GM18517 (cell line): ENCODE measurements at regions not wholly inside any gene's neighbourhood (a gene's known extent, or its start where the extent isn't known, plus 50 kb on each side); places are given as distances from the start of the nearest gene placed in this dataset.
A peak's percentile ranks its signal among the peaks of the same experiment; 100 is the strongest.

Source experiments
- ATAC-seq: cut with Tn5 transposase; IDR thresholded peaks from one replicate; pipeline ENCODE4 v1.9.1; 2021; ENCODE audit warnings: mild to moderate bottlenecking, moderate library complexity; ENCODE audit not compliant: unreplicated experiment

DNA sequence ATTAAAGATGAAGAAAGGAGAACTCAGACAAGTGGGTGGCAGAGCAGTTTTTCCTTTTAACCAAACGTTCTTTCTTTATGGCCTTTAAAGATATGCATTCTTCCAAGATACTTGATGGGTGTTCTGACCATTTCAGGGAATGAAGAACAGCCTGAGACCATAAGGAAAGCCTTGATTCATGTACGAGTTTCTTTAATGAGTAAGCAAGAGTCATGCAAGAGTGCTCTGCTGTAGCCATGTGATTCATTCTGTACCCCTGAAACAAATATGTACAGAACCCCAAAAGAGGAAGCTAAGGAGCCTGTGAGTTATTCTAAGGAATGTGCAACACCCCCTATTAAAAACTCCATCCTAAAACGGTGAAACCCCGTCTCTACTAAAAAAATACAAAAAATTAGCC, 372.8 kb downstream of the MTX2 start:
- no peak for ATAC-seq

DNA sequence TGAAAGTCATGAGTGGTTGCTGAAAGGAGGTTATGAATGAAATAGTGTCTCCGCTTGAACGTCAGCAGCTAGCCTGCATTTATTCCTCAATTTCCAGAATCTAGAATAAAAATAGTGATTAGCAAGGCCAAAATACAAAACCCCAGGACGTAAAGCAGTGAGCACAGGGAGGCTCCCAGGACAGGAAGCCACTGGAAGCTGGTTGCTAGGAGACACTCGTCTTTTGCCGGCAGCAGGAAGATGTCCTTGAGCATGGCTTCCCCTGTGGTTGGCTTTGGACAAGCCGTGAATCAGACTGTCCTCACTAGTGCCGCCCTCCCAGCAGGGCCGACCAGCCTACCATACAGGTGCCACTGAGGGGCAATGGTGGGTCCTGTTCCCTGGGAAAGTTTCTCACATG, 374.4 kb downstream of the MTX2 start:
- ATAC-seq, result no peak

DNA sequence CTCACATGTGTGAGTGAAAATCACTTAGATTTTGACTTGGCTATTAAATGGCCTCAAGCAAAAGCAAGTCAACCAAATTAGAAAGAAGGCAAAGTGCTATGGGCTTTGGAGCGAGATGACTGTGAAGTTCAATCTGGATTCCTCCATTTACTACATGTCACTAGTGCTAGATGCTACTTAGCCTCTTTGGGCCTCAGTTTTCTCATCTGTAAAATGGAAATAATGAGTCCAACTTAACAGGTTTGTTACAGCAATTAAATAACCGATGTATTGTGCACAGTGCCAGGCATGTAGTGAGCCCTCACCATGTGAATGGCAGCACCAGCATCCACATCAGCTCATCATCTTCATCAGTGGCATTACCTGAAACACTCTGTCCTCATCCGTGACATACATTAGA, 376.3 kb downstream of the MTX2 start:
- no peak for ATAC-seq

DNA sequence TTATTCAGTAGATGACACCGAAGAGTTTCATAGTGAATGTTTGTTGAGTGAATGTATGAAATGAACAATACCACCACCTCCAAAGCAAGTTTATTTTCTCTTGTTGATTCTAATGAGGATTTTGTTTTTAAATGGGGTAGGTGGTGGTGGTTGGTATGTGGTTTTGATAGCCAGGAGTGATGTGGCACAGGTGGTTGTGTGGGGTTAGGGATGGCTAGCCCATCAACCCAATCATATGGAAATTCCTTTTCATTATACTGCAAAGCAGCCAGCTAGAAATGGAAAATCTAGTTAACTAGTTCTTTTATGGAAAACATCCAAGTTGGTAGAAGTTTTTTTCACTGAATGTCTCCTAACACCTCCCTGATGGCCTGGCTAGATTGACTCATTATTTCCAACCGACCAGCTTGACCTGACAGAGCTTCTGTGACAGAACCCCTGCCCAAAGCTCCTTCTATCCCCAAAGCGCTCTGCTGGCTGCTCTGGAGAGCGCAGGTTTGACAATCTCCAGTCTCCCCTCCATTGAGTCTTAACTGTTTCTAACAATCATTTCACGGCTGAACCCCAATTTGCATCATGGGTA, 376.9 kb downstream of the MTX2 start:
- ATAC-seq, result no peak

DNA sequence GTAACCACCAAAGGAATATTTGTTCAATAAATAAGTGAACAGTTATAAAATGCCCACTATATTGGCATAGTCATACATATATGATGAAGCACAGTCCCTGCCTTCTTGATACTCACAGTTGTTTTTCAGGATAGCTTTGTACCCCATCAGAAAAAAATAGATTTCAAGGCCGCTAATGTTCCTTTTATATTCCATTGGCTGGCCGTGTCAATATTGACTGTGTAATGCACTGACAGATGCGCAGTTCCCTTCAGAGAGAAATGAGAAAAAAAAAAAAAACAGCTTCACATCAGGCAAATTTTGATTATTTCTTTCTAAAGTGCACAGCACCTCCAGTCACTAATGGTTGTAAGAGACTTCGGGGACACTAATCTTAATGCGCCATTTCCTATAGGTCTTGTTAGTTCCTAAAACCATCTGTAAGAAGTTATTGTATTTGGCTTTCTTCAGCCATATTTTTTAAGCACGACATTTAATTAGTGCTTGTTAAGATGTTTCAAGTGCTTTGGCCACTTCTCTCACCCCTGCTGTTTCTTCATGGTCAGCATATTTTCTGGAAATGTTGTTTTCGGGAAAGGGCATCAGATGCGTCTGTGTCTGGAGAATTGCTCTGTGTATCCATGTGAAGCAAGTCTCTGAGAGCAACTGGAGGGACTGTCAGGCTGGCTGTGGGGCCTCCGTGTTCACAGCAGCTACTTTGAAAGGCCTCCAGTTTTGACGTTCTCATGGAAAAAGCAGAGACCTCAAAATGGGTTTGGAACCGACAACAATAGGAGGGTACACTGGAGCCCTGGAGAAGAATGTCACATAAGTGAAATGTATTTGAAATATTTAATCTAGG, 378.3 kb downstream of the MTX2 start:
- ATAC-seq, result no peak

DNA sequence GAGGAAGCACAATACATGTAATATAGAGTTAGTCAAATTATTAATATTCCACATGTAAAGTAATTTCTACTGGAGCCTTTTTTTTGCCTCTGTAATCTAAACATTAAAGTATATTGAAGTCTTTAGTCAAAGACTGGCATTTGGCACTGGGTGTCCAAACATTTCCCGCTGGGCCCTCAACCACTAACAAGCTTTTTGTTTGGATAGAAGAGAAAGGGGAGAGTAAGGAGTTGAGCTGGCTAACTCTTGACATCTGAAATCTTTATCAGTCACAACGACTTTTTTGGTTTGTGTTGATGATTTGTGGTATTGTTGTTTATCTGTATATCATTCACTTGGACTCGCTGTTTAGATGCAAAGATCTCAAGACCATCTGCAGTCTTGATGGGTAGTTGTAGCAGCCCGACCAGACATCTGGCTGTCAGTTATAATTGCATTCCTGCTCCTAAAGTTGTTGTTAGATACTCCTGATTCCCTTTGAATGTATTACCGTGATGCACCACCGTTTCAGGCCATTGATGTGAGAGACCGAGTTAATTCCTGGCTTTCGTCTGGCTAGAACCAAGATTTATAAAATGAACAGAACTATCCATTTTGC, 379.6 kb downstream of the MTX2 start:
- no peak for ATAC-seq

DNA sequence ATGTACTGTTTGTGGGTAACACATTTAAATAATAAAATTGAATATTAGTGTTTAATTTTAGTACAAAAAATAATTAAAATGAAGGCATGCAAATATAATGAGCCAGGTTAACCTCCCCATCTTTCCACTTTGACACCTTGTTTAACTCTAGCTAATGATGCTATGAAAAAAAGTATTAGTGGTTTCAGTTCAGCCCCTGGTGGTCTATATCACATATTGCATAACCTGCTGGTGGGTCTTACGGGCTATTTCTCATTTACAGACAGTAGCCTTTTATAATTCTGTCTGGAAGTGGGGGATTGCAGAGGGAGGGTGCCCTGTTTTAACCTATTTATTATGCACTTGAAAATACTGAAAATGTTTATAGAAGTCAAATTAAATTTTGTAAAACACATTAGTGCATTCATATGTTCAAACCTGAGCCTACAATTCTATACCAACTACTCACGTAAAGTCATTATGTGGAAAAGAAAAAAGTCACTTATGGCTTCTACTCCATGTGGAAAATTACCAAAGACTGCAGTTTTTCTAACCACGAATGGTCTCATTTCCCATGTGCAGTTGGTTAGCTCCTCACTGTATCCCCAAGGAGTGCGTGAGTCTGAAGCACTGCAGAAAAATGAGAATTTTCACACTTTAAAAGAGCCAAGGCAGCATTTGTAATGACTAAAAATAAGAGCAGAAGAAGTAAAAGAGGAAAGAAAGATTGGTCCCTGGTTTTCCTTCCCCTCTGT, 381.0 kb downstream of the MTX2 start:
- ATAC-seq, result no peak

DNA sequence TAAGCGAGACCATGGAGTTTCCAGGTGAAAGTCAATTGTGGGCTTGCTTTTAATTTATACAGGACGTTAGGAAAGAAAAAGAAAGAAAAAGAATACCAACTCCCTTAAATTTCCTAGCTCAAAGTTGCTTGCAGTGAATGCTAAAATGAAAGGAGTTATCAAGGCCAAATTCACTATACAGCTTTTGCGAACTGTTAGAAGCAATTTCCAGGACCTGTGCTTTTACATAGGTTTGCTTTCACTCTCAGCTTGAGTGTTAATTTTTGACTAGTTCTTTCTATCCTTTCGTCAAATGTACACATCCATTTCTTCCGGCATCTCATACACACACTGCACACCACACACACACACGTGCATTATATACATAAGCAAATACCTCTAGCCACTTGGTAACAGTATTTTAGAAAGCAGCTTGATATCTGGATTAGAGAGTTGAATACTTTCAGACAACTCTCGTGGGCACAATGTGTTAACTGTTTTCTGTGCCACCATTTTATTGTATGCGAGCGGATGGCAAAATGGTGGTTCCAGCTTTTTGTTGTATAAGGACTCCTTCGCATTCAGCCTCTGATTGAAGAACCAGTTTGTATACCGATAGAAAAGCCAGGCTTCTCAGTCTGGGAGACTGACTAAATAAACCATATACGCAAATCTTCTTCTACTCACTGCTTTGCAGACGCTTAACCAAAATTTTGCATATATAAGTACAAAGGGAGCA, 381.8 kb downstream of the MTX2 start:
- ATAC-seq, result no peak

DNA sequence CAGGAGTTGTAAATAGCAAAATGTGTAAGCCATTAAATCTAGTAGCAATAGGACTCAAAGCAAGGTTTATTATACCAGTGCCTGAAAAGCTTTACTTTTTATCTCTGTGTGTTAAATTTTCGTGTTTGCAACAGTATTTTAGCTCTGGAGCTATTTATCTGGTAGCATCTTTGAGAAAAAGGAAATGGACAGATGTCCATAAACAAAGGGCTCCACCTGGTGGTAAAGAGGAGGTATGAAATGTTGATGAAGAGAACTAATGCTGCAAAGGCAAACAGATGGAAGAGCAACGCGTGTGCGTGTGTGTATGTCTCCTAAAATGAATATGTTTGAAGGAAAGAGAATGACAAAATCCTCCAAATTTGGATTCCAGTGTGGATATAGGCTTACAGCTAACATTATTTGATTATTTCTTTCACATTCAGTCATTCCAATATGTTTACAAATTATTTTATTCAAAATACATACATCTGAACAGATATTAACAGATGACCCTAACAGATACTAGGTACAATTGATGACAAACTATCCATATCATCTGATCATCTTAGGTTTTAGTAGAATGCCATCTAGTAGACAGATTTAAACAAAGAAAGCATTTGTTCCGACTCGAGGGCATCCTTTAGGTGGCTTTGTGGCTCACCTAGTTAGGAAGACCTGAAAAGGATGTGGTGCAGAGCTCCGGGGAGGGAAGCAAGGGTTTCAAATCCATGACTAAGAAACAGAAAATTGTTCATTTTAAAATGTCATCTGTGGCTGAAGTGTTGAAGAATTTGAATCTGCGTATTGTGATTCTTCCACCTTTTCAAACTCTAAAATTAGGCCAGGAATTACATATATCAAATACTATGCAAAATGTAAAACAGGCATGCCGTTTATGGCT, 383.3 kb downstream of the MTX2 start:
- peak; percentile 73 for ATAC-seq

DNA sequence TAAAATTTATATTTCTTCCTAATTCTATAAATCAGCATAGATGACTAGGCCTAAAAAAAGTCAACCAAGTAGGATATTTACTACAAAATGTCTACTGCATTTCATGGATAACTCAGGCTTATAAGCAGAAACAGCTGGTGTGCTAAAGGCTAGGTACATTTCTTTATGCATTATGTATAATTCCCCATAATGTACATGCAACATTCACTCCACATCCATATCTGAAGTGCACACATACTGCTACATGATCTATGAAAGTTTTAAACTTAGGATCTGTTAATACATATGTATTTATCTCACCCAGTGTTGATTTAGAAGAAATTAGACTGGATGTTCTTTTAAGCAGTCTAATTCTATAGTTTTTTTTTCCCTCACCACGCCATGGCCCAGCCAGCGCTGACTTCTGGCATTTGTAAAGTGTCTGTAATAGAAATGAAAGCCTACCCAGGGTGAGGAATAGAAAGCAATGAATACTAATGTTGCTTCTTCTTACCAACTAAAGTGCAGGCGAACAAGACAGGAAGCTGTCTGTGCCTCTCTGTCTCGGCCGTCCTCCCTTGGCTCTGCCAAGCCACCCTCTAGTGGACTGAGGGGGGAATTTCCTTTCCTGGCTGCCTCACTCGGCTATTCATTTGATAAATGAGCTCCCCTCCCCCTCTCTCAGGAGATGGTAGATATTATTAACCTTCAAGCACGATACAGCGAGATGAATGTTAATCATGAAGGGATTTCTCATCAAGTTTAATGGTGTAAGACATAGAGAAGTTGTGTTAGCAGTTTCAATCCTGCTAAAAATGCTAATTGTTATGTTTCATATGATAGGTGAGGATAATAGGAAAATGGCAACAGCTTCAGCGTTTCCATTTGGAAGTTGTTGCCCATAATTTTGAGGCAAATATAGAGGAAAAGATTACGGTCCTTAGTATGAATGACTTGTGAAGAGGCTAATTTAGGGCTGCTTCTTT, 384.5 kb downstream of the MTX2 start:
- peak; percentile 79 for ATAC-seq

DNA sequence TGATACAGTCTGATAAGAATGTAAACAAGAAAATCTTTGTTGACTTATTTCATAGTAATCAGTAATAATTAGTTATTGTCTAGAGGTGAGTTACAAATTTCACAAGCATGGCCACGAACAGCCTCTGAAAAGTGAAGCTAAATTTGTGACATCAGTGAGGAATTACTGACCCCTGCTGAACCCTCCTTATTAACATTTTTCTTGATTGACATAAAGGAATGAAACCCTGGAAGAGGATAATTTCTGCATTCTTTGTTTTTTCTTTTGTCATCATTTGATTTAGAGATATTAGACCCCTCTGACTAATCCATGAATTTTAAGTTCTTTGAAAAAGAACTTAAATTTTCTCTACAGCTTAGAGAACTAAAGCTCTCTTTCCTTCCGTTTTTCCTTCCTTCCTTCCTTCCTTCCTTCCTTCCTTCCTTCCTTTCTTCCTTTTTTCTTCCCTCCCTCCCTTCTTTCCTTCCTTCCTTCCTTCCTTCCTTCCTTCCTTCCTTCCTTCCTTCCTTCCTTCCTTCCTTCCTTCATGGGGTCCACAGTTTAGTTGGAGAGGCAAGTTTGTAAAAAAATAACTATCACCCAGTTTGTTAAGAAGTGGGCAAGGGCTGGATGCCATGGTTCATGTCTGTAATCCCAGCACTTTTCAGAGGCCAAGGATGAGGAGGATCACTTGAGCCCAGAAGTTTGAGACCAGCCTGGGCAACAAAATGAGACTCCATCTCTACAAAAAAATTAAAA, 387.0 kb downstream of the MTX2 start:
- no peak for ATAC-seq

DNA sequence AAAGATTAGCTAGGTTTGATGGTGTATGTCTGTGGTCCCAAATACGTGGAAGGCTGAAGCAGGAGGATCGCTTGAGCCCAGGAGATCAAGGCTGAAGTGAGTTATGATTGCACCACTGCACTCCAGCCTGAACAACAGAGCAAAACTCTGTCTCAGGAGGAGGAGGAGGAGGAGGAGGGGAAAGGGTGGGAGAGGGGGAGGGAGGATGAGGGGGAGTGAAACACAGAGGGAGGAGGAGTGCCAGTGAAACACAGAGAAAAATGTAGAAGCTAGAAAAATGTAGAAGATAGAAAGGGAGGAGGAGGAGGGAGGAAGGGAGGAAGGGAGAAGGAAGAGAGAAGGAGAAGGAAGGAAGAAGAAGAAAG, 387.5 kb downstream of the MTX2 start:
- no peak for ATAC-seq

DNA sequence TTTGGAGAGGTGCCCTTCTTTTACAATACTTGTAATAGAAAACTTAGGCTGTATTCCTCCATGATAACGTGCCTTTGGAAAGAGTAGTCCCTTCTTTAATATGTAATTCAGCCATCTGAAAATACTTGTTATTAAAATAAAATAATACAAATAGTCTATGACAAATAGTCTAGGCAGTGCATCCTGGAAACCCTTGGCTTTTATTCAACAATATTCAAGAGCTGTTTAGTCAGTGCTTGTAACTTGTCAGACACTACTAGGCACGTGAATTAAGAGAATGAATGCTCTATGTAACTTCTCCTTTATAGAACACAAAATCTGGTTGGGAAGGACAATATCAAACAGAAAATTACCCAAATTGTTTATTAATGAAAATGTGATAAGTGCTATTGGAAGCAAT, 388.2 kb downstream of the MTX2 start:
- ATAC-seq, result no peak

DNA sequence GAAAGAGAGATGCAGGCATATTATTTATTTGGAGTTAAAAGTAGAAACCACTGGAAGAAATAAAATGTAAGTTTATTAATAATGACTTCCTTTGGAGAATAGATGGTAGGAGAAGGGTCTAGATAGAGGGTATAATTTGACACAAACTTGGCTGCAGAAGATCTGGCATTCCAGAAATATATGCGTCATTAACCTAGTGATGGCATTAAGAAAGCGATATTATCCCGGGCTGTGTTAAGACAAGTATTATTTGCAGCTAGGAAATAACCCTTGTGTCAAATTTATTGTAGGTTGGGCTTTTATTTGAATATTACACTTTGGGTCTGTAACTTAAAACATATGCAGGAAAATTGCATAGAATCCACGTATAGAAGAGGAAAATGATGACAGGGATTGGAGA, 389.5 kb downstream of the MTX2 start:
- no peak for ATAC-seq

DNA sequence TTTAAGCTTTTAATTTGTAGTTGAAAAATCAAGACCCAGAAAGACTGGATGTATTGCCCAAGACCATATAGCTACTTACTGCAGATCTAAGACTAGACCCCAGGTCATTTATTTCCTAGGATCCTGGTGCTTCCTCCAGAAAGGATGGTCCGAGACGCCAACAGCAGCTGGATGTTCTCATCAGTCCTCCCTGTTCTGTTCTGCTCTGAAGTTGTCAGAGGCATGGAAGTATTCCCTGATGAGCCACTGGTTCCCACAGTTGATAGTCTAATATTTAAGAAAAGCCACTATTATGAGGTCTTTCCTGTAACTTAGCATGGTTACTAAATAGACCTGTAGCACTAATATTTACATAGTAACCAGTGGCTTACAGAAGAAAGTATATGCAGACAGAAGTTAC, 393.5 kb downstream of the MTX2 start:
- ATAC-seq, result no peak

DNA sequence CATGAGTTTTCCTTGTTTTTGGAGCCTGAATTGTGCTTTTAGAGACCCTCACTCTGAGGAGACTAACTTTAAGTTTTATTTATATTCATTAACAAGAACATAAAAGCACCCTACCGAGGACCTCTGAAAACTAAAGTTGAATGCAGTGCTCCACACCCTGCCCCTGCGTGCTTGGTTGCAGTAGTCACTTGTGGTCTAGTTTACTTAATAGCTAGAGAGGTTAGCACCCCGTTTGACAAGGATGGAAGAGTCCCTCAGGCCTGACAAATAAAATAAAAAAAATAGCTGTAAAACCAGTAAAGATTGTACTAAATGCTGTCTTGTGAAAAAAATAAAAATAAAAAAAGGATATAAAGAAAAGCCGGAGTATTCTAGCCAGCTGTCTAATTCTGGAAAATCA, 395.2 kb downstream of the MTX2 start:
- ATAC-seq, result no peak

DNA sequence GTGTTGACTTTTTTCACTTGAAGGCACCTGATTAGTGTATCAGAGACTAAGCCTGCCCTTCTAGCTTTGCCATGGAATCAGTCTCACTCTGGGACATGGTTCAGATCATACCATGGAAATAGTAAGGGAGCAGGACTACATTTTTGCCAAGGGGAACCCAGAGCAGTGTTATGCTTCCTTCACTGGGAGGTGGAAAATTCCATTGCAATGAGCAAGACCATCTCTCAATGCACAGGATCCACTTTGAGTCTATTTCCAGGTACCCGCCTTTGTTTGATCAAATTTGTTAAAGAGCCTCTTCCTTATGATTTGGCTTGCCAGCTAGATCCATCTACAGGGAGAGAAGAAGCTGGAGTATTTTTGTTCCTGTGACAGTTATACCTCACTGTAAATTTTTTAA, 395.8 kb downstream of the MTX2 start:
- no peak for ATAC-seq

DNA sequence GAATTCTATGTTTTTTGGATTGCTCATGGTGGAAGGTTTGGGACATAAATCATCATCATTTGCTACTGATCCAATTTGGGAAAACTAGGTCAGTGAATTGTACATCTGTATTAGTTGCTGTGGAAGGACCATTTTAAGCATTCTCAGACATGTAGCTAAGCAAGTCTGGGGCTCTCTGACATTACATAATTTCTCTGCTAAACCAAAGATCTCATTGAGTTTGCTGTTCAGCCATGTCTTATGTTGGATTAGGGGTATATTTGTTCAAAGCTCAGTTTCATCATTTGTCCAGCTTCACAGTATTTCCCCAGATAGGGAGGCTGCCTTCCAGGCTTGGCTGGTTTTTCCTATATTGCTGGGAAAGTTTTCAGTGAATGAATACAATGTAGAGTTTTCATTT, 399.7 kb downstream of the MTX2 start:
- no peak for ATAC-seq
